C4-2B (cell line): ENCODE measurements at regions not wholly inside any gene's neighbourhood (a gene's known extent, or its start where the extent isn't known, plus 50 kb on each side); places are given as distances from the start of the nearest gene placed in this dataset.

Source experiments
- H3K27ac ChIP-seq: fragments of 450-650 bp; 2 replicates; pipeline ENCODE4 v1.5.1; 2017
- CTCF ChIP-seq: fragments of 450-650 bp; conservative IDR thresholded peaks from 2 replicates; pipeline ENCODE4 v1.5.1; 2017; ENCODE audit warnings: mild to moderate bottlenecking
- ZFX ChIP-seq: fragments of 450-650 bp; IDR thresholded peaks from 2 replicates; pipeline ENCODE4 v1.6.1; 2017

- H3K27ac ChIP-seq: no peak overlapping the region
- TF ChIP-seq CTCF (no peak), ZFX (no peak)
Observed at GRCh38 chr18:56381196-56381595, 257.2 kb downstream of the TXNL1 start.

- TF ChIP-seq ZFX (no peak), CTCF (no peak)
- H3K27ac ChIP-seq: no peak overlapping the region
Observed at GRCh38 chr18:56380685-56381084, 257.7 kb downstream of the TXNL1 start.

GRCh38 chr18:56379256-56379655, 259.1 kb downstream of the TXNL1 start:
- no peak overlapping the region for H3K27ac ChIP-seq
- TF ChIP-seq ZFX: no peak
- TF ChIP-seq CTCF: no peak

- H3K27ac ChIP-seq: no peak overlapping the region
- TF ChIP-seq ZFX (no peak), CTCF (no peak)
Observed at GRCh38 chr18:56377231-56377630, 261.2 kb downstream of the TXNL1 start.

- TF ChIP-seq ZFX (no peak), CTCF (no peak)
- H3K27ac ChIP-seq: no peak overlapping the region
Observed at GRCh38 chr18:56374007-56374655, 264.3 kb downstream of the TXNL1 start.

- TF ChIP-seq CTCF (no peak), ZFX (no peak)
- H3K27ac ChIP-seq: no peak overlapping the region
Observed at GRCh38 chr18:56373601-56374000, 264.8 kb downstream of the TXNL1 start.

GRCh38 chr18:56368066-56368465, 270.3 kb downstream of the TXNL1 start:
- TF ChIP-seq CTCF (no peak), ZFX (no peak)
- H3K27ac ChIP-seq: no peak overlapping the region
